Common myeloid progenitor, CD34-positive (primary cell): ENCODE measurements at regions not wholly inside any gene's neighbourhood (a gene's known extent, or its start where the extent isn't known, plus 50 kb on each side); places are given as distances from the start of the nearest gene placed in this dataset.
A peak's percentile ranks its signal among the peaks of the same experiment; 100 is the strongest.

Experiments
- CTCF ChIA-PET: fragments of 350-600 bp; sonication (Branson Sonifier 250); formaldehyde crosslinking; loops from one replicate; lab custom pipeline; 2021; ENCODE audit warnings: antibody characterized with exemption; lab: Charles Lee
- POLR2A ChIA-PET: fragments of 350-600 bp; sonication (Branson Sonifier 250); formaldehyde crosslinking; loops from one replicate; lab custom pipeline; 2021; ENCODE audit warnings: antibody characterized with exemption; lab: Charles Lee
- DNase-seq, 3 donors: peaks; one replicate each; pipeline versions ENCODE4 v3.0.0 to v3.0.0-alpha.2; 2013
- H3K27ac ChIP-seq, 2 experiments: 1 replicate in 1 of 2; 2 replicates in 1 of 2; pipeline ENCODE4 v1.7.0; 2013; ENCODE audit warnings: inconsistent platforms in 2 of 2, low read length in 2 of 2, mild to moderate bottlenecking in 2 of 2, low read depth in 1 of 2, moderate library complexity in 1 of 2; ENCODE audit not compliant: severe bottlenecking in 2 of 2, insufficient read depth in 1 of 2, poor library complexity in 1 of 2
- H3K27me3 ChIP-seq, 5 experiments: replicated peaks in 2 of 5; 1 replicate in 3 of 5; 2 replicates in 2 of 5; pipeline versions ENCODE4 v1.6.1 to v1.7.0; 2013; ENCODE audit warnings: low read length in 4 of 5, mild to moderate bottlenecking in 2 of 5, moderate library complexity in 2 of 5, inconsistent platforms in 1 of 5; ENCODE audit not compliant: insufficient read depth in 5 of 5, control insufficient read depth in 4 of 5
- H3K36me3 ChIP-seq, 4 experiments: 1 replicate in 2 of 4; 2 replicates in 2 of 4; pipeline versions ENCODE4 v1.6.1 to v1.7.0; 2013; ENCODE audit warnings: low read length in 3 of 4, control low read depth in 1 of 4, mild to moderate bottlenecking in 1 of 4; ENCODE audit not compliant: control insufficient read depth in 4 of 4, insufficient read depth in 4 of 4
- H3K4me1 ChIP-seq, 4 experiments: 1 replicate in 3 of 4; 2 replicates in 1 of 4; pipeline versions ENCODE4 v1.6.1 to v1.7.1; 2013; ENCODE audit warnings: low read length in 3 of 4, mild to moderate bottlenecking in 3 of 4, control low read depth in 1 of 4, inconsistent platforms in 1 of 4, moderate library complexity in 1 of 4; ENCODE audit not compliant: control insufficient read depth in 4 of 4, insufficient read depth in 4 of 4; ENCODE audit errors: control extremely low read depth in 1 of 4
- H3K4me3 ChIP-seq, 7 experiments: 1 replicate in 4 of 7; 2 replicates in 3 of 7; pipeline versions ENCODE4 v1.5.1 to v1.7.0; 2013; ENCODE audit warnings: mild to moderate bottlenecking in 7 of 7, low read length in 6 of 7, moderate library complexity in 6 of 7, inconsistent platforms in 2 of 7, low read depth in 2 of 7, control low read depth in 1 of 7; ENCODE audit not compliant: insufficient read depth in 4 of 7, control insufficient read depth in 1 of 7; ENCODE audit errors: extremely low read depth in 1 of 7
- H3K9me3 ChIP-seq, 5 experiments: 1 replicate in 4 of 5; 2 replicates in 1 of 5; pipeline versions ENCODE4 v1.6.1 to v1.7.1; 2013; ENCODE audit warnings: low read length in 4 of 5, mild to moderate bottlenecking in 2 of 5, inconsistent platforms in 1 of 5, low read depth in 1 of 5, moderate library complexity in 1 of 5; ENCODE audit not compliant: control insufficient read depth in 4 of 5, insufficient read depth in 2 of 5; ENCODE audit errors: control extremely low read depth in 1 of 5
- WGBS: methylation state at CpG from one replicate; pipeline ENCODE4 v1.1.5; 2013; ENCODE audit not compliant: insufficient coverage; 5-methylcytosine and 5-hydroxymethylcytosine counted together

DNA sequence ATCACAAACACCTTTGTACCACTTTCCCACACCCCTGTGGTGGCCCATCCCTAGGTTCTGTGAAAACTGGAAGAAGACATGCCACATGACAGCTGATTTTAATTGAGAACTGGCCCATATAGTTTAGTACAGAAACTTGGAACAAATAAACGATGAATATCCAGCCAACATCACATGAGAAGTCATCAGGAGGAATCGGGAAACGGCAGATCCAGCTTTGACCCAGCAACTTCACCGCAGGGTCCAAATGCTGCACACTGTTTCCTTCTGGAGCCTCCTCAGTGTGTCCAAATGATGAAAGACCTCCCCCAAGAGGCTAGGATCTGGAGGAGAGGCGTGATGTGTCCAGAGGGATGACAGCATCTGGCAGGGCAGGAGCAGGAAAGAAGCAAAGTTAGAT, 75.5 kb downstream of the COPS8 start:
- no peaks in the 10 kb centered on the region for H3K36me3 ChIP-seq
- POLR2A ChIA-PET: no interaction called here
- H3K27ac ChIP-seq: no peak overlapping the region
- 98% methylated on average over 5 of the region's 5 CpGs for WGBS
- no peak overlapping the region for H3K4me3 ChIP-seq
- H3K4me1 ChIP-seq: peaks cover 0 to 7% (median 4%) of the 10 kb centered on the region in 4 experiments
- DNase-seq: no peak
- CTCF ChIA-PET: interaction anchor here (1.3 kb wide), 1 partner anchor 411 kb away, joined by 4 read pairs; no protein-coding TSS in a partner anchor
- no peaks in the 10 kb centered on the region for H3K9me3 ChIP-seq
- H3K27me3 ChIP-seq: peaks cover 0 to 12% (median 6%) of the 10 kb centered on the region in 5 experiments

DNA sequence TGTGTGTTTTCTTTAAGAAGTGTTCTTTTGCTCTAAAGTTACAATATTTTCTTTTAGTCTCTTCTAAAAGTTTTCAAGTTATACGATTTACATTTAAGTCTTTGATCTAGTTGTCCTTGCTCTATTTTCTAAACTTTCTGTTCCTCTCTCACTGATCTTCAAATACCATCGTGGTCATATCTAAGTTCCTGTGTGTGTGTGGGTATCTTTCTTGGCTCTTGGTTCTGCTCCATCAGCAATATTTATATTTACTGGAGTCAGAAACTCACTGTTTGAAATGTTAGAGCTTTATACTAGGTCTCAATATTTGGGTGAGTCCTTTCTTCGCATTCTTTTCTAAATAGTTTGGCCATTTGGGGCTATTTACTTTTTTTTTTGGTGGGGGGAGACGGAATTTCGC, 77.3 kb downstream of the COPS8 start:
- ChIA-PET POLR2A (interaction anchor here (0.6 kb wide), 1 partner anchor 1033 kb away, joined by 3 read pairs; no protein-coding TSS in a partner anchor), CTCF (interaction anchor here (1.0 kb wide), 1 partner anchor 15 kb away, joined by 4 read pairs; no protein-coding TSS in a partner anchor)
- no peak overlapping the region for H3K27ac ChIP-seq
- peaks cover 0 to 1% (median 0%) of the 10 kb centered on the region in 5 experiments for H3K9me3 ChIP-seq
- H3K27me3 ChIP-seq: peaks cover 0 to 3% (median 0%) of the 10 kb centered on the region in 5 experiments
- no peak for DNase-seq
- WGBS: no CpG with 5 or more reads among the region's 5 CpGs
- no peaks in the 10 kb centered on the region for H3K4me1 ChIP-seq
- H3K36me3 ChIP-seq: no peaks in the 10 kb centered on the region
- no peak overlapping the region for H3K4me3 ChIP-seq

DNA sequence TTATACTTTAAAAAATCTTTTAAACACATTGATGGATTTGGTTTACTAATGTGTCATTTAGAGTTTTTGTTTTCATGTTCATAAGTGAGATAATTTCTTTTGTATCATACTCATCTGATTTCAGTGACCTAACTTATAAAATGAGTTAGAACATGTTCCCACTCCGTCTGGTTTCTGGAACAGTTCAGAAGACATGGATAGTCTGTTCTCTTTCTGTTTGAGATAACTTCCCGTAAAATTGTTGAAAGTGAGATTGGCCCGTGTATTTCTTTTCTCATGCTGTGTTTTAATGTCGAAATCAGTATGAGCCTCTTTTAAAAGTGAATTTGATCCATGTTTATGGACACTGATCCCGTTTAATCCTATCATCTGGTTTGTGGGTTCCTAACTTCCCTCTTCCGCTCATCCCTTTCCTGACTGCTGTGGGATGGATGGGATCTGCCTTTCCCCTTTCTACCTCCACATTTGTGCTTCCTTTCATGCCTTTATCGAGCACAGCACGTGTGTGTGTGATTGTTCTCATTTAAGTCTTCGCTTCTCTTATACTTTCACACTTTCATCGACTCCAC, 78.9 kb downstream of the COPS8 start:
- 96% methylated on average over 7 of the region's 10 CpGs for WGBS
- H3K4me3 ChIP-seq: no peak overlapping the region
- peaks cover 0 to 3% (median 0%) of the 10 kb centered on the region in 5 experiments for H3K27me3 ChIP-seq
- no peaks in the 10 kb centered on the region for H3K36me3 ChIP-seq
- POLR2A ChIA-PET: no interaction called here
- DNase-seq: no peak
- no peaks in the 10 kb centered on the region for H3K4me1 ChIP-seq
- CTCF ChIA-PET: interaction anchor here (0.8 to 3.0 kb wide), 9 partner anchors 10 to 408 kb away, joined by 3 to 12 read pairs (median 4); no protein-coding TSS in a partner anchor
- peaks cover 0 to 10% (median 0%) of the 10 kb centered on the region in 5 experiments for H3K9me3 ChIP-seq
- H3K27ac ChIP-seq: no peak overlapping the region

DNA sequence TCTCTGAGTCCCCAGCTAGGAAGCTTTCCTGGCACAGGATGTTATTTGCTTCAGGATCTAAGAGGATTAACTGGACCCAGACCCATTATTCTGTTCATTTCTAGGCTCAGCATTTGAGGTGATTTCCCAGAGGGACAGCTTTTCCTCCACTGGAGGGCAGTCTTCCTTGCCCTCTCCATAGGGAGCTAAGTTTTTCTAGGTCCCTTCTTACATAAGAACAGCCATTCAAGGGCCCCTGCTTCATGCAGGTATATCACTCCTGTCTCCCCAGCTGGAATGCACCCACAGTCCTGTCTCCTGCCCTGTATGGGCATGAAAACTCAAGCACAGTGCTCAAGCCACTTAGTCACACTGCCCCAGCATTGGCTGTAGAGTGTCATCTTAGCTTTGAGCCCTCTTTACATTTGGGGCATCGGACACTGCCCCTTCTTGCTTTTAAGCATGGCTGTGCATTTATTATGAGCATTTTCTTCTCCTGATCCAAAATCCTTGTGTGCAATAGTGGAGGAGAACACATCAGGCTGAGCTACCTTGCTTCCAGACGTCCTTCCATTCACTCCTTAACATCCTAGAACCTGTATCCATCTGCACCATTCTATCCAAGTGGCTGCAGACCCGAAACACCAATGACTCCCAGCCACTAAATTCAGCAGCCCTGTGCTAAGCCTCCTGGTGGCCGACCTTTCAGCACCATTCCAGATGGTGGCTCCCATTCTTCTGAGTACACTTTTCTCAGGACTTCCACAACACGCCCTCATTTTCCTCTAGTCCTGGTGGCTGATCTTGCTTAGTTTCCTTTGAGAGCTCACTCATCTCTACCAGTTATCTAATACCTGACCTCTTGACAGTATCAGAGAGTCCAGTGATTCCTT, 80.0 kb downstream of the COPS8 start:
- Histone ChIP-seq H3K36me3 (no peaks in the 10 kb centered on the region), H3K27ac (no peak overlapping the region), H3K4me1 (no peaks in the 10 kb centered on the region), H3K4me3 (no peak overlapping the region), H3K9me3 (peaks cover 0 to 10% (median 0%) of the 10 kb centered on the region in 5 experiments), H3K27me3 (peaks cover 0 to 3% (median 0%) of the 10 kb centered on the region in 5 experiments)
- POLR2A ChIA-PET: interaction anchor here (0.5 kb wide), 1 partner anchor 166 kb away, joined by 3 read pairs; no protein-coding TSS in a partner anchor
- 89% methylated on average over 3 of the region's 5 CpGs for WGBS
- peak in 2 of 3 donors; percentile 25 to 35 for DNase-seq
- CTCF ChIA-PET: interaction anchor here (0.7 to 3.0 kb wide), 12 partner anchors 9 to 407 kb away, joined by 3 to 12 read pairs (median 4); no protein-coding TSS in a partner anchor

GRCh38 chr2:237167038-237167437, 81.3 kb downstream of the COPS8 start:
- WGBS: 92% methylated on average over 4 of the region's 4 CpGs

GRCh38 chr2:237167934-237168333, 82.2 kb downstream of the COPS8 start:
- H3K27me3 ChIP-seq: peaks cover 0 to 3% (median 2%) of the 10 kb centered on the region in 5 experiments
- H3K27ac ChIP-seq: no peak overlapping the region
- H3K9me3 ChIP-seq: peaks cover 0 to 10% (median 0%) of the 10 kb centered on the region in 5 experiments
- ChIA-PET POLR2A (no interaction called here), CTCF (no interaction called here)
- H3K36me3 ChIP-seq: no peaks in the 10 kb centered on the region
- WGBS: 95% methylated on average over 4 of the region's 5 CpGs
- no peaks in the 10 kb centered on the region for H3K4me1 ChIP-seq
- DNase-seq: no peak
- H3K4me3 ChIP-seq: no peak overlapping the region

More at GRCh38 chr2:237167038-237167437, 81.3 kb downstream of the COPS8 start:
- Histone ChIP-seq H3K27me3 (peaks cover 0 to 3% (median 2%) of the 10 kb centered on the region in 5 experiments), H3K27ac (no peak overlapping the region), H3K4me1 (no peaks in the 10 kb centered on the region), H3K4me3 (no peak overlapping the region), H3K36me3 (no peaks in the 10 kb centered on the region), H3K9me3 (peaks cover 0 to 10% (median 0%) of the 10 kb centered on the region in 5 experiments)
- POLR2A ChIA-PET: no interaction called here
- no peak for DNase-seq
- CTCF ChIA-PET: interaction anchor here (3.0 kb wide), 1 partner anchor 406 kb away, joined by 12 read pairs; no protein-coding TSS in a partner anchor
